WTC11 (cell line): ENCODE measurements at regions not wholly inside any gene's neighbourhood (a gene's known extent, or its start where the extent isn't known, plus 50 kb on each side); places are given as distances from the start of the nearest gene placed in this dataset.
A peak's percentile ranks its signal among the peaks of the same experiment; 100 is the strongest.

Experiments used
- ATF2 ChIP-seq: sonication (generic); formaldehyde crosslinking; IDR thresholded peaks from 2 replicates; pipeline ENCODE4 v1.8.1; 2022; ENCODE audit warnings: low read depth, missing genetic modification reagents, borderline replicate concordance
- ETV6 ChIP-seq: sonication (generic); formaldehyde crosslinking; IDR thresholded peaks from 2 replicates; pipeline ENCODE4 v1.8.1; 2022; ENCODE audit warnings: mild to moderate bottlenecking, missing genetic modification reagents
- FOXP1 ChIP-seq: sonication (generic); formaldehyde crosslinking; IDR thresholded peaks from 2 replicates; pipeline ENCODE4 v1.8.0; 2022; ENCODE audit warnings: missing genetic modification reagents, mild to moderate bottlenecking, moderate library complexity, borderline replicate concordance
- GRHL2 ChIP-seq: fragments of 250-450 bp; sonication (Bioruptor Pico); IDR thresholded peaks from 2 replicates; pipeline ENCODE4 v1.8.0; 2022; ENCODE audit warnings: mild to moderate bottlenecking, moderate library complexity; ENCODE audit not compliant: insufficient replicate concordance, severe bottlenecking
- JUN ChIP-seq: sonication (generic); formaldehyde crosslinking; IDR thresholded peaks from 2 replicates; pipeline ENCODE4 v1.8.0; 2023; ENCODE audit warnings: mild to moderate bottlenecking, missing genetic modification reagents
- PREB ChIP-seq: sonication (generic); formaldehyde crosslinking; IDR thresholded peaks from 2 replicates; pipeline ENCODE4 v1.8.1; 2022; ENCODE audit warnings: mild to moderate bottlenecking, missing genetic modification reagents, moderate library complexity, borderline replicate concordance
- ZNF532 ChIP-seq: fragments of 250-450 bp; sonication (Bioruptor Pico); IDR thresholded peaks from 2 replicates; pipeline ENCODE4 v1.9.0; 2021; ENCODE audit warnings: mild to moderate bottlenecking, borderline replicate concordance
- TF ChIP-seq, protein P1 (sequence below): fragments of 200-600 bp; IDR thresholded peaks from 2 replicates; pipeline ENCODE4 v1.8.0; 2022; ENCODE audit warnings: antibody characterized with exemption

DNA sequence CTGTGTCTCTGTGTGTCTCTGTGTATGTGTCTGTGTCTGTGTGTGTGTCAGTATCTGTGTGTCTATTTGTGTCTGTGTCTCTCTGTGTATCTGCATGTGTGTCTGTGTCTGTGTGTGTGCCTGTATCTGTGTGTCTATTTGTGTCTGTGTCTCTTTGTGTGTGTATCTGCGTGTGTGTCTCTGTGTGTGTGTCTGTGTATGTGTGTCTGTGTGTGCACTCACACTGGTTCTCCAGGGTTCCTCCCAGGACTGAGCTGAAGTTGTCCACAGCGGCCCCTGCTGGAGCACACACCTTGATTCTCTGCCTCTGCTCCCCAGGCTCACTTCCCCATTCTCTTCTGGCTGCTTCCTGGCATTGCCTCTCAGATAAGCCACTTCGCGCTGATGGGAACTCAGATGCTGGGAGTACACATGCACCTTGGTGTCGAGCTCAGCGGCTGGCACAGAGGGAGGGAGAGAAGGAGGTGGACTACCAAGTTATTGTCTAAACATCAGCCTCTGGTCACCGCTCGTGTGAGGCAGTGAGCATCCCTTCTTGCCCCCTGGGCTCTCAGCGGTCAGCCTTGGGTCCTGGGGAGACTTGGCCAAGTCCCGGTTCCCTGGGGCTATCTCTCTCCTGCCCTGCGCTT is 104.9 kb upstream of the NXT1 start:
- TF ChIP-seq, protein P1, sequence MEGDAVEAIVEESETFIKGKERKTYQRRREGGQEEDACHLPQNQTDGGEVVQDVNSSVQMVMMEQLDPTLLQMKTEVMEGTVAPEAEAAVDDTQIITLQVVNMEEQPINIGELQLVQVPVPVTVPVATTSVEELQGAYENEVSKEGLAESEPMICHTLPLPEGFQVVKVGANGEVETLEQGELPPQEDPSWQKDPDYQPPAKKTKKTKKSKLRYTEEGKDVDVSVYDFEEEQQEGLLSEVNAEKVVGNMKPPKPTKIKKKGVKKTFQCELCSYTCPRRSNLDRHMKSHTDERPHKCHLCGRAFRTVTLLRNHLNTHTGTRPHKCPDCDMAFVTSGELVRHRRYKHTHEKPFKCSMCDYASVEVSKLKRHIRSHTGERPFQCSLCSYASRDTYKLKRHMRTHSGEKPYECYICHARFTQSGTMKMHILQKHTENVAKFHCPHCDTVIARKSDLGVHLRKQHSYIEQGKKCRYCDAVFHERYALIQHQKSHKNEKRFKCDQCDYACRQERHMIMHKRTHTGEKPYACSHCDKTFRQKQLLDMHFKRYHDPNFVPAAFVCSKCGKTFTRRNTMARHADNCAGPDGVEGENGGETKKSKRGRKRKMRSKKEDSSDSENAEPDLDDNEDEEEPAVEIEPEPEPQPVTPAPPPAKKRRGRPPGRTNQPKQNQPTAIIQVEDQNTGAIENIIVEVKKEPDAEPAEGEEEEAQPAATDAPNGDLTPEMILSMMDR: 0 out of 2 replicates have a peak, but pooled peaks have one; percentile 14
- TF ChIP-seq ZNF532: no peak
- TF ChIP-seq ATF2 (CRISPR knock-in tag): no peak
- no peak for TF ChIP-seq GRHL2
- TF ChIP-seq FOXP1 (CRISPR knock-in tag): no peak
- TF ChIP-seq PREB (CRISPR knock-in tag): no peak
- TF ChIP-seq ETV6: no peak
- no peak for TF ChIP-seq JUN (CRISPR knock-in tag)
